ENCODE measurements at regions not wholly inside any gene's neighbourhood (a gene's known extent, or its start where the extent isn't known, plus 50 kb on each side); places are given as distances from the start of the nearest gene placed in this dataset.

- TF ChIP-seq ZNF114 (CRISPR knock-in tag; IDR thresholded peaks at IDR 0.05) (no peak), NANOG (IDR thresholded peaks at IDR 0.05; ENCODE audit: borderline replicate concordance) (no peak), JUNB (IDR thresholded peaks at IDR 0.05; ENCODE audit: unreplicated experiment) (no peak)
Observed at GRCh38 chr1:43056460-43056859, 97.8 kb upstream of the SLC2A1 start (continued).

- H3K4me1 ChIP-seq (ENCODE audit: insufficient read depth) = peaks cover 14% of the 10 kb centered on the region
- H3K4me1 Mint-ChIP-seq = peaks cover 20% of the 10 kb centered on the region
- no peaks in the 10 kb centered on the region; the same call in 2 of the 3 replicates for H3K36me3 Mint-ChIP-seq (ENCODE audit: low read depth)
- H3K4me2 ChIP-seq = no peak overlapping the region
- no peaks in the 10 kb centered on the region for H3K36me3 ChIP-seq (ENCODE audit: insufficient read depth)
- H4K20me1 ChIP-seq (replicated peaks; ENCODE audit: insufficient read depth) = no peaks in the 10 kb centered on the region
- no peaks in the 10 kb centered on the region for H3F3A ChIP-seq (replicated peaks; ENCODE audit: low read depth)
- peaks cover 10% of the 10 kb centered on the region for H3K27me3 Mint-ChIP-seq (ENCODE audit: insufficient read depth, low read depth, poor library complexity)
- H3K27ac Mint-ChIP-seq = no peak overlapping the region
- TF ChIP-seq EZH2 (IDR thresholded peaks at IDR 0.05; ENCODE audit: low read depth, unreplicated experiment) = no peak
- no peak for TF ChIP-seq STAT1 (IDR thresholded peaks at IDR 0.05; ENCODE audit: unreplicated experiment)
- TF ChIP-seq ZNF331 (CRISPR knock-in tag; IDR thresholded peaks at IDR 0.05; ENCODE audit: low read depth) = no peak
- no peak for TF ChIP-seq ZNF462 (CRISPR knock-in tag; IDR thresholded peaks at IDR 0.05)
- no peak for TF ChIP-seq REST (IDR thresholded peaks at IDR 0.05; ENCODE audit: unreplicated experiment)
- TF ChIP-seq NANOG (IDR thresholded peaks at IDR 0.05; ENCODE audit: borderline replicate concordance) = no peak
- no peak for TF ChIP-seq CTCF (conservative IDR thresholded peaks at IDR 0.05; ENCODE audit: low read depth in 2 of 2)
- no peak for TF ChIP-seq EZH2phosphoT487 (IDR thresholded peaks at IDR 0.05; ENCODE audit: unreplicated experiment)
- TF ChIP-seq ETS1 (IDR thresholded peaks at IDR 0.05) = no peak
- no peak for TF ChIP-seq POLR2AphosphoS5 (IDR thresholded peaks at IDR 0.05; ENCODE audit: low read depth)
- TF ChIP-seq ZNF114 (CRISPR knock-in tag; IDR thresholded peaks at IDR 0.05) = no peak
- TF ChIP-seq JUNB (IDR thresholded peaks at IDR 0.05; ENCODE audit: unreplicated experiment) = no peak
- TF ChIP-seq CREB1 (CRISPR knock-in tag; IDR thresholded peaks at IDR 0.05; ENCODE audit: low read depth) = no peak
- no peak overlapping the region for H3K27ac ChIP-seq (ENCODE audit: low read depth)
- H3K4me3 ChIP-seq = no peak overlapping the region
- DNase-seq (ENCODE audit: low spot score) (no peak), ATAC-seq (no peak)
- H2AFZ ChIP-seq = no peak overlapping the region
- H3K79me2 ChIP-seq (replicated peaks; ENCODE audit: insufficient read depth) = no peaks in the 10 kb centered on the region
- no peaks in the 10 kb centered on the region; the same call in 2 of the 3 replicates for H3K9me3 Mint-ChIP-seq
- 0 out of 2 replicates have a peak, but pooled peaks cover 3% of the 10 kb centered on the region for H3K9me2 ChIP-seq (ENCODE audit: insufficient read depth)
- no peaks in the 10 kb centered on the region for H3K27me3 ChIP-seq (ENCODE audit: insufficient read depth)
- no peak overlapping the region for H3K4me3 Mint-ChIP-seq
Observed at GRCh38 chr1:43054961-43055360, 96.3 kb upstream of the SLC2A1 start.
